Caki2 (cell line): ENCODE measurements at regions not wholly inside any gene's neighbourhood (a gene's known extent, or its start where the extent isn't known, plus 50 kb on each side); places are given as distances from the start of the nearest gene placed in this dataset.
"Not testable (repeated sequence)": the region's sequence is repeated elsewhere in the genome, so short reads cannot be mapped to it uniquely, and the experiment has no call there.

ENCODE experiments used
- DNase-seq: peaks from one replicate; pipeline ENCODE4 v3.0.0-alpha.2; 2015; ENCODE audit warnings: low read depth
- in situ Hi-C: cut with HindIII; loops from 2 replicates; pipeline ENCODE4 v1.10.0; 2016; ENCODE audit warnings: low sequenced_read_pairs, low pct_unique_long_range_greater_than_20kb, mixed read lengths

DNA sequence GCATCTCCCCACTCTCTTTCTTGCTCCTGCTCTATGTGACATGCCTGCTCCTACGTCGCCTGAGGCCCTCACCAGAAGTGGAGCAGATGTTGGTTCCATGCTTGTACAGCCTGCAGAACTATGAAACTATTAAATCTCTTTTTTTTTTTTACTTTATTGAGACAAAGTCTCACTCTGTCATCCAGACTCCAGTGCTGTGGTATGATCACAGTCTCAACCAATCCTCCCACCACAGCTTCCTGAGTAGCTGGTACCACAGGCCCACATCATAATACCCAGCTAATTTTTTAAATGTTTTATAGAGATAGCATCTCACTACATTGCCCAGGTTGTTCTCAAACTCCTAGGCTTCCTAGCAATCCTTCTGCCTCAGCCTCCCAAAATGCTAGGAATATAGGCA lies 1067.7 kb downstream of the PCDH9 start:
- DNase-seq, result no peak
- in situ Hi-C loops, result no loop called here

DNA sequence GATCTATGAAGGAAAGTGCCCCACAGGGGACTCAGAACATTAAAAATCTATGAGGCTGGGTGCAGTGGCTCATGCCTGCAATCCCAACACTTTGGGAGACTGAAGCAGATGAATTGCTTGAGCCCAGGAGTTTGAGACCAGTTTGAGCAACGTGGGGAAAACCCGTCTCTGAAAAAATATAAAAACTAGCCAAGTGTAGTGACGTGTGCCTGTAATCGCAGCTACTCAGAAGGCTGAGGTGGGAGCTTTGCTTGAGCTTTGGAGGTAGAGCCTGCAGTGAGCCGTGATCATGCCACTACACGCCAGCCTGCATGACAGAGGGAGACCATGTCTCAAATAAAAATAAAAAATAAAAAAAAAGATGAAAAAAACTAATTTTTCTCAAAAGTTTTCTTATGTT lies 1070.6 kb downstream of the PCDH9 start:
- in situ Hi-C loops, result no loop called here
- peak; percentile 5 for DNase-seq

DNA sequence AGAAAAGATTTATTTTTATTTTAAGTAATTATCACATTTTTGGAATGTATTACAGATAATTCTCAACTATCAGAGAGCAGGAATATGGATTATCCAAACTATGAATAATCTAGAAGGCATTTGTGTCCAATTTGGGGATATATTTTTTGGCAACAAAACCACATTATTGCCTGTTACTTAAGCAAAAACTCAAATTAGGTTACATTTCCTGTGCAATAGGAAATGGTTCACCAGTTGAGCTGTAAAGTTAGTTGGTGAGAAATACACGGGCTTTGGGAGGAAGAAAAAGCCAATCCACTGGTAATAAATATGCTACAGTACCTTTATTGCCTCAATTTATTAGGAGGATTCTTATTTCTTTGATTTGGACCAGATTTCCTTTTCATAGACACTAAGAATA lies 1075.2 kb downstream of the PCDH9 start:
- DNase-seq, result no peak

DNA sequence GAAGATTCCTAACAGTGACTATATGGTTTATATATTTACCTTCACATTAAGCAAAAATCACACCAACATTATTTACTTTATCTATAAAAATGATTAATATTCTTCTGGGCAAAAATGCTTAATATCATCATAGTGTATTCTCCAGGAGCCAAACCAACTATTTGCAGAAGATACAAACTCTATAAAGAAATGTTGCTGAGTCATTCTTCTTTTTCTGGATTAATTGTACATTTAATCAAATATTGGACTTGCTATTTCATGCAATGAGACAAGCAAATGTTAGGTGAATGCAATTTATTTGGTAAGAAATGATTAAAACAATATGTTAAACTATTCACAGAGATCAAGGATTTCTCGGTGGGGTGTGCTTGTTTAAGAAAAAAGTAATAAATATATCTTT lies 1075.8 kb downstream of the PCDH9 start:
- in situ Hi-C loops, result no loop called here
- no peak for DNase-seq

More for the DNA sequence above, 1075.2 kb downstream of the PCDH9 start:
- in situ Hi-C loops, result no loop called here

DNA sequence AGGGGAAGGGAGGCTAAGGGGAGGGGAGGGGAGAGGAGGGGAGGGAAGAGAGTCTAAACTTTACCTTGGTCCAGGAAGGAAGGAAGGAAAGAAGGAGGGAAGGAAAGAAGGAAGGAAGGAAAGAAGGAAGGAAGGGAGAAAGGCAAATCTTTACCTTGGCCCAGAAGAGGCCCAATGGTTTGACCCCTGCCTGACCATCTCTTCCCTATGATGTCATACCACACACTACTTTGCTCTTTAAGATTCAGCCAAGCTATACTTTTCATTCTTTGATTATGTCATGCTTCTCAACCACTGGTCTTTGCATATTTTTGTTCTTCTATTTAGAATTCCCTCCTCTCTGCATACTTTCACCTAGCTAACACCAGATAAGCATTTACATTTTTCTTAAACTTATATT lies 1077.5 kb downstream of the PCDH9 start:
- in situ Hi-C loops, result no loop called here
- DNase-seq, result no peak

DNA sequence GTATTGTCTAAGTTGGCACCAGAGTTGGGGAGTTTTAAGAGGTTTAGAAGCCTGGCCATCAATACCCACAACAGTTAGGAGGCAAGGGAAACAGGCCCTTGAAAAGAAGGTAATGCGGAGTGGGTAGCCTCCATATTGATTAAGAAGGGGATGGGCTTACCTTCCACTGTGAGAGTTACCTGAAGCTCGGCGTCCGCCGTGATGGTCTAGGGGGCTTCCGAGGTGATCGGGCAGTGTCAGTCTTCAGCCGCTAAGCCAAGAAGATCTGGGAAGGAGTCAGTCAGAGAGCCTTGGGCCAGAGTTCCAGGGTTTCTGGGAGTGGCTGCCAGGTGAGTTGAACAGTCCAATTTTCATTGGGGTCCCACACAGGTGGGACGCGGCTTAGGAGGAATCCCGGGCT lies 1085.8 kb downstream of the PCDH9 start:
- DNase-seq, in situ Hi-C loops: not testable (repeated sequence)

DNA sequence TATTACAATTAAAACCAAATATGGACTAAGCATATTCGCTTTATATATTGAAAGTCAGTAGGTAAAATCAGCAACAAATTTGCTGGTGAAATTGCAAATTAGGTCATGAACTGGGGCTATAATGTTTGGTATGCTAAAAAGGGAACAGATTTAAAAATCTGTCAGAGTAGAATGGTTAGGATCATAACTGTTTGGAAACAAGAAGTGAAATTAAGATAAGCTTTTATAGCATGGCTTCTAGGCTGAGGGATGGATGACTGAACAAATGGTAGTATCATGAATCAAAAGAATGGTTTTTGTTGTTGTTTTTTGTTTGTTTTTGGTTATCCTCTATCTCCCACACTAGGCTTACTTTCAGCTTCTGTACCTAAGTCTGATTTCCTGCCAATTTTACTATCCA lies 1090.4 kb downstream of the PCDH9 start:
- in situ Hi-C loops, result no loop called here
- no peak for DNase-seq

DNA sequence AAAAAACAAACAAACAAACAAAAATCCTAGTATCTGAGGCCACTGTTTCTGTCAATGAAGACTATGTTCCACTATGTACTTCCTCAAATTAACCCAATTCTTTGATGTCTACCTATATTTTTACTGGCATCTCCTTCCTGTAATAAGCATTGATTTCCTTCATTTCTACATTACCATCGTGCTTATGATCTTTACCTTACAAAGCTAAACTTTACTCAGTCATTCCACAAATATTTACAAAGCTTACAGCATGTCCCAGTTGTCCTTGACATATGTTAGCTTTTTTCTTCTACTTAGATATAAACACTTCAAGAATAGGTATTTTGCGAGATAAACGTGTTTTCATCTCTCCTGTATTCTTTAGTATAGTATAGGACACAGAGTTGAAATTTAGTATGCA lies 1090.9 kb downstream of the PCDH9 start:
- no peak for DNase-seq
- in situ Hi-C loops, result no loop called here

DNA sequence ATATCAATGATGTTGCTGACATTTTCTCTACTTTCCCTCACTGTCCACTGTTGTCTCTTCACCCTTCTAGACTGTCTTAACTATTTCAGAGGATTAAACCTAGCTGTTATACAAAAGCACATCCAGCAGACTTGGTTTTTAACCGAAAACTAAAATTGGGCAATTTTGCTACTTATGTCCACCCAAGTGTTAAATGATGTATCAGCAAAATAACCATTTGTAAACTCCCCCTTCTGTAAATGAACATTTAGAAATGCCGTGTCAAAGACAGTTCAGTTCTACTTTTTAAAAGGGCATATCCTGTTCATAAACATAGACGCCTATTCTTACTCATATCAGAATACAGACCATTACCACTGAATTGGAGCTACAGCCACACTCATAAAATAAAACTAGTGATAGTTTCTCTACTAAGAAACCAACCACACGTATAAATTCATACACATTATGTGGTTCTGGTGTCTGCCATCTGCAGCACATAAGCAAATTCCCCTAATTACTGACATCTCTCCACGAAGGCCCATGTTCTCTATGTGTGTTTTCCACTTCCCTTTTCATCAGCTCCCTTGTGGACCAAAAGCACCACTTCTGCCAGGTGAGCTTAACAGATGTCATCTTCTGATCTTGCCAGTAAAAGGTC lies 1091.8 kb downstream of the PCDH9 start:
- in situ Hi-C loops, result no loop called here
- no peak for DNase-seq

DNA sequence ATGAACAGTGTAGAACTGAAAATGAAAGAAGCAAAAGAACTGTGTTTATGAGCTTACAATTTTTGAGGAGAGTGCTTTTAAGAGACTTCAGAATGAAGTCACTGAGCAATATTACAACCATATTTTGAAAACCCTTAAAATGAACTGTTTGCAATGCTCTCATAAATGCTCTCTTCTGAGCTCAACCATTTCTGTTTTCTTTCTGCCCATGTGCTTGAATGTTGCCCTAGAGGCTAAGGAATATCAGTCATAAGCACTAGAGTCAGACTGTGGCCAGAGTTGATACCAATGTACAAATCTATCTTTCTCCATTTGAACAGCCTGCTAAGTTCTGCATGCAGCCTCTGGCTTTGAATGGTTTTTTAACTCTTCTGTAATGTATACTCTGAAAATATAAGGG lies 1092.8 kb downstream of the PCDH9 start:
- in situ Hi-C loops, result no loop called here
- DNase-seq, result no peak

DNA sequence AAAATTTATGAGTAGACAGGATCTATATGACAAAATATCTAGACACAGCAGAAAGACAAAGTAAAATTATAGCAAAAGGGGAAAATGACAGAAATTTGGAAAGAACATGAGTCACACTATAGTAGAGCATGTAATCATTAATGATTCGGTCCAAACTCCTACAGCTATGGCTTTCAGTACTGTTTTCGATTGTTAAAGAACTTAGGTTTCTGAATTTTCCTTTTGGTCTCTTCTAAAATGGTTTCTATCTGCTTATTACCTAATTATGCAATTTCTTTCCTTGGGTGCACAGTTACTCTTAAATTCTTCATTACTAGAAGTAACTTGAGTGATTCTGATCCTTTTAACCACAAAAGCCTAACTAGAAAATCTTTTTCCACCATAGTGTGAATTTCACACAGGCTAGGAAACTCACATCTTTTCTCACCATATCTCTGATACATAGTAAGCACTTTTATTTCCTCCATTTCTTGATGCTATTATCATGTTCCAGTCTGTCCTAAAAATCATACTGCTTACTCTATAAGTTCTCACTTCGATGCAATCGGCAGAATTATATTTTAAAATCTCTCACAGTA lies 1101.4 kb downstream of the PCDH9 start:
- in situ Hi-C loops, result no loop called here
- no peak for DNase-seq

DNA sequence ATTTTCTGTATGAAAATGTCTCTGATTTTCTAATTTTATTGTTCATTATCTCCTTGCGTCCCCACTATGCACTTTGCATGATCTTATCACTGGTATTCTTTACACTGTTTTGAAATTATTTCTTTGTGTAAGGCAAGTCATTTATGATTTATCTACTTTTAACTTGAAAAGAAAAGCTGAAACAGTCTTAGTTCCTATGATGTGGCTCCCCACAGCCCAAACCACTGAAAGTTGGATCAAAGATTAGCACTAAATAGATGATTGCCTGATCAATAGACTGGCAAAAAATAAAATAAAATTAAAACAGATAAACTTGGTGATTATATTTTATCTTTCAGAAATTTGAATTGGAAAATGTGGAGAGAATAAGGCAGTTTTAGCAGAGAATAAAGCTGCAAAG lies 1101.9 kb downstream of the PCDH9 start:
- no peak for DNase-seq
- in situ Hi-C loops, result no loop called here

DNA sequence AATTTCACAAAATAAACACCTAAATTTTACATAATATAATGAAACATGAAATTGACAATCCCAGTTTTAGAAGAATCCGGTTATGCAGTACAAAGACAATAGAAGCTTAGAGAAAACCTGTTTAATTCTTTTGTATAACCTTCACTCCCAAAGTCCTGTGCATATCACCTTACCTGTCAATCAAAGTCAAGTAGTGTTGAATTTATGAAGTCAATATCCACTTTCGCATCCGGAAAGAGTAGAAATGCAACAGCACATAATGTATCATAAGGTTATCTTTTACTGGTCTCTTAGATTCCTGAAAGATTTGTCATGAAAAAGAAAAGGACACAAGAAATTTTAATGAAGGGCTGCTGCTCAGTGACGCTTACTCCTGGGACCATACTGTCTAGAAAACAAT lies 1112.6 kb downstream of the PCDH9 start:
- no peak for DNase-seq
- in situ Hi-C loops, result no loop called here

DNA sequence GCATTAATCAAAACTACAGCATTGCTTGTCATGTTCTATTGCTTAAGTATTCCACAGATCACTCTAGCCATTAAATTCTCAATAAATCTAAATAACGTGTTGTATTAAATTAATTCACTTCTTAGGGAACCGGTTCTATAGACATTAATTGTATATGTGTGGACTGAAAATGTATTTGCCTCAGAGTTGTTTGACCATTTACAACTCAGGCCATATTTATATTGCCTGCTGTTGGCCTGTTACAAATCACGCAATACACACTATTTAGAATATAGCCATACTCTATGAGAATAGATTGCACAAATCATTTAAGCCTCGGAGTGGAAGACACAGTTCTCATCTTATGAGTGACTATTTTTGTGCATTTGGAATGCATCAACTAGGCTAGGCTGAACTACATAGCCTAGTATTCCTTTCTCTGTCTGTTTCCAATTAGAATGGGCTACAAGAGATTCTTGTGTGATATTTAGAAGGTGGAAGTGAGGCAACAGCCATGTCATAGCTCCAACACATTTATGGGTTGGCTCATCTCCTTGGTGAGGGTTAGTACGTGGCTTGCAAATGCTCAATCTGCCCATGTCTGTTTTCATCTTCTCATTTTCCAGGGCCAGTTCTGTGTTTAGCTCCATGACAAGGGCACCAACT lies 1116.1 kb downstream of the PCDH9 start:
- in situ Hi-C loops, result no loop called here
- no peak for DNase-seq

DNA sequence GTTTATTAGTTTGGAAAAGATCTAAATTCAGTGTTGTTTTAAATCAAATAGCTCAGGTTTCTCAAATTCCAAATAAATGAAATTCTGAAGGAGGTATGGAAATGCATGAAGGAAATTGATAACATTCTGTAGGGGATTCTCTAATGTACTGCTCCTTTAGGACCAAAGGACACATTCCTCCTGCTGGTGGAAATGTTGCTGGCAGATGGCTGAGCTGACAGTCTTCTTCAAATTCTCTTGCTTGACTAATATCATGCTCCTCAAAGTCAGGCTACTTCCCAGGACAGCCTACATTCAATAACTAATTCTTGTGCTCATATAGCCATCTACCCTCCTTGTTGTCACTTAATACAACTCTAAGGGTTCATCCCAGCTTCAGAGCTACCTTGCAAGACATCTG lies 1118.5 kb downstream of the PCDH9 start:
- DNase-seq, result no peak
- in situ Hi-C loops, result no loop called here

DNA sequence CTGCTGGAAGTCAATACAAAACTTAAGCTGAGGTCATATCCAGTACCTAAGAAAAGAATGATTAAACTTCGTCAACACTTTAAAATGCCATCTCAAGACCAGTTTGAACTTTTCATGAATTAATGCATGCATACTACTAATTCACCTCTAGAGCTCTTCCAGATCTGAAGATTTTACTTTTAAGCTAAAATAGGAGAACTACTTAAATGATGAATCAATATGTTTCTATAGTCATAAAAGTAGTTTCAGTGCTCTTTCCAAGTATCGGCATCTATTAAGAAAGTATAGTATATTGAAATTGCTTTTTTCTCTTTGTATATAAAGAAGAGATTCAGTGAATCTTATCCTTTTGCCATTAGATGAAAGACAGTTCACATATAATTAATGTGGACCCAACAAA lies 1123.9 kb downstream of the PCDH9 start:
- in situ Hi-C loops, result no loop called here
- no peak for DNase-seq

DNA sequence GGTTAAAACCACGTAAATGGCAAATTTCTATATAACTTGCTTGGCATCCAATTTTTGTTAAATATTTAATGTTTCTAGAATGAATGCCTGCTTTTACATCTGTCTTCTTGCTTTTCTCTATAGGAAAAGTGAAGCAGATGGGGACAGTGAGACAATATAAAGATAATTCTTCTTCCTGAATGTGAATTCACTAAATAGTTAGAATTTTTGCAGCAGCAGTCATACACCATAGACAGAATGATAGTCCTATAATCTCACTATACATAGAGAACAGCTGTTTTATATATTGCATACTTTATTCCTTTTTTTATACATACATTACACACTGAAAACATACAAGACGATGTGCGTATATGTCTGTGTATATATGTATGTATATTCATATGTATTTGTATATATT lies 1127.3 kb downstream of the PCDH9 start:
- DNase-seq, result no peak
- in situ Hi-C loops, result no loop called here

DNA sequence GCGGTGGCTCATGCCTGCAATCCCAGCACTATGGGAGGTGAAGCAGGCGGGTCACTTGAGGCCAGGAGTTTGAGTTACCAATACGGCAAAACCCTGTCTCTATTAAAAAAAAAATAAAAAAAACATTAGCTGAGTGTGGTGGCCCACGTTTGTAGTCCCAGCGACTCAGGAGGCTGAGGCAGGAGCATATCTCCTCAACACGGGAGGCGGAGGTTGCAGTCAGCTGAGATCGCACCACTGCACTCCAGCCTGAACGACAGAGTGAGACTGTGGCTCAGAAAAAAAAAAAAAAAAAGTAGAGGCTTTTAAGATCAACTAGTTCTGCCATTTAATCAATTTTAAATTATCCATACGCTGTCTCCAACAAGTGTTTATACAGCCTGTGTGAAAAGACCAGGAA lies 1130.3 kb downstream of the PCDH9 start:
- no peak for DNase-seq
- in situ Hi-C loops, result no loop called here

DNA sequence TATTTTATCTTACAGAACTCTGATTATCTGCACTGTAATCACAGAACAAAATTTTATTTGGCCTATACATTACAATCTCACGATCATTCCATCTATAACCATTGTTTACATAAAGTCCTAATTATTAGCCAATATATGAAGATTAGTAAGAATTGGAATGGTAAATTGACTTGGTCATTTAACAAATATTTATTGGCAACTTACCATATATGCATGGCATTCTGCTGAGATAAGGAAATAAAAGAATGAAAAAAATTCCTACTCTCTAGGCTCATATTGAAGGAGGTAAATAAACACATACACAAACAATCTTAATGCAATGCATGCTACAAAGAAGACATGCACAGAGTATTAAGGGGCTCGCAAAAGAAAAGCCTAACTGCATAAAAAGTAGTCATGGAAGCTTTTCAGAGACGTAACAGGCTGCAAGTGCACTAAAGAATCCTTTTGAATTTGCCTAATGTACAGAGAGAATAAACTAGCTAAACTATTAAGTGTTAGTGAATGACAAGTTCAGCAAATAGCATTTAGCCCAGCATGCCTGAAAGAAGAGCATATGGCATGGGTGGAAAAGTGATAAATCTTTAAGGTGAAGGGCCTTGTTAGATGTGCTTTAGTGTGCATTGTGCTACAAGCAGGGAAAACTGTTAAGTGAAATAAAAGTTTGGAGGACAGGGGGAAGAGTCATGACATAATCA lies 1131.1 kb downstream of the PCDH9 start:
- no peak for DNase-seq
- in situ Hi-C loops, result no loop called here
